Heart right ventricle (tissue), 16 donors: ENCODE measurements at regions not wholly inside any gene's neighbourhood (a gene's known extent, or its start where the extent isn't known, plus 50 kb on each side); places are given as distances from the start of the nearest gene placed in this dataset.
A peak's percentile ranks its signal among the peaks of the same experiment; 100 is the strongest.

Experiments
- ATAC-seq, 8 donors: fragments of 200-7000 bp; cut with Tn5 transposase; one replicate each; pipeline ENCODE4 v1.9.1; 2020; ENCODE audit warnings: mild to moderate bottlenecking in 8 of 8, moderate library complexity in 8 of 8, moderate number of reproducible peaks in 1 of 8
- DNase-seq, 2 donors: peaks; one replicate each; pipeline ENCODE4 v3.0.0-alpha.2; 2020
- H3K27ac ChIP-seq, 10 donors: fragments of 200-600 bp; sonication (generic) in 2 of 10; one replicate each; pipeline versions ENCODE4 v1.5.0 to v1.8.0; 2020 to 2022; ENCODE audit warnings: mild to moderate bottlenecking in 3 of 10
- H3K27me3 ChIP-seq, 7 donors: fragments of 200-600 bp; one replicate each; pipeline ENCODE4 v1.8.0; 2021 to 2022; ENCODE audit warnings: mild to moderate bottlenecking in 2 of 7
- H3K36me3 ChIP-seq, 9 donors: fragments of 200-600 bp; sonication (generic) in 1 of 9; one replicate each; pipeline versions ENCODE4 v1.5.0 to v1.8.0; 2020 to 2022; ENCODE audit warnings: mild to moderate bottlenecking in 2 of 9
- H3K4me1 ChIP-seq, 9 donors: fragments of 200-600 bp; sonication (generic) in 1 of 9; one replicate each; pipeline versions ENCODE4 v1.5.0 to v1.8.0; 2020 to 2022; ENCODE audit warnings: mild to moderate bottlenecking in 4 of 9
- H3K4me3 ChIP-seq, 10 donors: fragments of 200-600 bp; sonication (generic) in 2 of 10; one replicate each; pipeline versions ENCODE4 v1.5.0 to v1.8.0; 2020 to 2022; ENCODE audit warnings: mild to moderate bottlenecking in 7 of 10, moderate library complexity in 2 of 10
- H3K9me3 ChIP-seq, 11 donors: fragments of 200-600 bp in 10 of 11; sonication (generic) in 2 of 11; one replicate each; pipeline versions ENCODE4 v1.5.0 to v1.8.0; 2013 to 2022; ENCODE audit warnings: mild to moderate bottlenecking in 2 of 11, control low read depth in 1 of 11, moderate library complexity in 1 of 11
- WGBS, 2 donors: extraction: QIAGEN DNeasy Blood & Tissue Kit; methylation state at CpG; one replicate each; pipeline ENCODE4 v1.1.7; 2013; ENCODE audit warnings: inconsistent platforms in 1 of 2; 5-methylcytosine and 5-hydroxymethylcytosine counted together
- intact Hi-C, 10 donors: fragments of 100-400 bp; cut with DNase I; formaldehyde crosslinking; loops; one replicate each; pipeline versions ENCODE4 v1.11.1 to v1.14.2; 2022
- TF ChIP-seq, protein P1 (sequence below), 9 donors: fragments of 200-600 bp; sonication (generic) in 2 of 9; IDR thresholded peaks; one replicate each; pipeline versions ENCODE4 v1.5.0 to v1.8.0; 2021 to 2022; ENCODE audit warnings: antibody characterized with exemption in 9 of 9, mild to moderate bottlenecking in 5 of 9, moderate library complexity in 1 of 9
- donor health status: Arrhythmogenic right ventricular cardiomyopathy.
- donor health status: ischemic (EF 13 %, LVEDD 7.1; RV severe dilation, severe dysfunction).
- donor health status: healthy with polysubstance abuse.
- donor health status: DM: no; HTN: yes; CAD: no.
- donor health status: DM: no; HTN: no; CAD: no.
- donor health status: ischemic (EF 25% LVEDD 6.9; RV normal size, moderate dysfunction).
- donor health status: ischemic (EF 25% LVEDD 5.7; RV mildly dilated, moderate dysfunction).
- donor health status: healthy.
- donor health status: DM: yes; HTN: yes; CAD: no.
- donor health status: Ischemic cardiomyopathy.
- donor health status: ischemic (EF 35%, LVEDD 5.7; RV mildly dilated, moderate dysfunction).
- donor health status: nonischemic (EF 11% LVEDD 7.7; RV severe dilation, severe dysfunction).
- donor health status: DM: yes; HTN: yes; CAD: no.
- donor health status: PGD.
- donor health status: ischemic (EF 29% LVEDD 5.4; RV normal size, mild dysfunction).
- donor health status: nonischemic (EF 23%, LVEDD 6.1; RV moderate dilation, normal function).

DNA sequence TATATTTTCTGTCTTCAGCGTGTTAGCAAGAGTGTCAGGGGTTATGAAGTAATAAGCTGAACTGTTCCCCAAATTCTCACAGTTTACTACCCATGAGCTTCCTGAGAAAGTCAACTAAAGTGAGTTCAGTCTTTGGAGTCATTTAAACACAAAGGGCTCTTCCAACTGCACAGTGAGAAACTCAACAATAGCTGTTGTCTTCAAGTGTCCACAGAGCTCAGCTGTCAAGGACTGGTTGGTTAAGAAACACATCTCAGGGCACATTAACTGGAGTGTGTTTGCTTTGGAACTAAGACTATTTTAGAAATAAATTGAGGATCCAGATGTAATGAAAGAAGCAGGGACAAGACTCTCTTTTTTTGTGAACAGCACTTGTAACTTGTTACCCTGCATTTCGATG, 241.4 kb upstream of the SOX4 start:
- Histone ChIP-seq H3K4me1 (peaks cover 0 to 13% (median 4%) of the 10 kb centered on the region in 9 donors), H3K27ac (no peak overlapping the region), H3K9me3 (no peaks in the 10 kb centered on the region), H3K4me3 (no peak overlapping the region), H3K36me3 (no peaks in the 10 kb centered on the region), H3K27me3 (no peaks in the 10 kb centered on the region)
- TF ChIP-seq, protein P1, sequence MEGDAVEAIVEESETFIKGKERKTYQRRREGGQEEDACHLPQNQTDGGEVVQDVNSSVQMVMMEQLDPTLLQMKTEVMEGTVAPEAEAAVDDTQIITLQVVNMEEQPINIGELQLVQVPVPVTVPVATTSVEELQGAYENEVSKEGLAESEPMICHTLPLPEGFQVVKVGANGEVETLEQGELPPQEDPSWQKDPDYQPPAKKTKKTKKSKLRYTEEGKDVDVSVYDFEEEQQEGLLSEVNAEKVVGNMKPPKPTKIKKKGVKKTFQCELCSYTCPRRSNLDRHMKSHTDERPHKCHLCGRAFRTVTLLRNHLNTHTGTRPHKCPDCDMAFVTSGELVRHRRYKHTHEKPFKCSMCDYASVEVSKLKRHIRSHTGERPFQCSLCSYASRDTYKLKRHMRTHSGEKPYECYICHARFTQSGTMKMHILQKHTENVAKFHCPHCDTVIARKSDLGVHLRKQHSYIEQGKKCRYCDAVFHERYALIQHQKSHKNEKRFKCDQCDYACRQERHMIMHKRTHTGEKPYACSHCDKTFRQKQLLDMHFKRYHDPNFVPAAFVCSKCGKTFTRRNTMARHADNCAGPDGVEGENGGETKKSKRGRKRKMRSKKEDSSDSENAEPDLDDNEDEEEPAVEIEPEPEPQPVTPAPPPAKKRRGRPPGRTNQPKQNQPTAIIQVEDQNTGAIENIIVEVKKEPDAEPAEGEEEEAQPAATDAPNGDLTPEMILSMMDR (IDR thresholded peaks at IDR 0.05): no peak
- WGBS, 2 donors: 95 to 100% methylated on average over 2 of the region's 2 CpGs
- intact Hi-C loops: loop anchor here in 1 of 10 donors (5.0 kb wide), 1 partner anchor 230 kb away; no protein-coding TSS in a partner anchor
- DNase-seq: no peak
- no peak for ATAC-seq

GRCh38 chr6:21354805-21355238, 238.7 kb upstream of the SOX4 start:
- Histone ChIP-seq H3K4me1 (no peaks in the 10 kb centered on the region), H3K27ac (no peak overlapping the region), H3K9me3 (no peaks in the 10 kb centered on the region), H3K4me3 (no peak overlapping the region), H3K36me3 (no peaks in the 10 kb centered on the region), H3K27me3 (no peaks in the 10 kb centered on the region)
- TF ChIP-seq, protein P1 (IDR thresholded peaks at IDR 0.05): no peak
- ATAC-seq: peak in 1 of 8 donors; percentile 56
- WGBS, 2 donors: 42 to 57% methylated on average over 3 of the region's 3 CpGs
- intact Hi-C loops: loop anchor here in 1 of 10 donors (5.0 kb wide), 1 partner anchor 227 kb away; no protein-coding TSS in a partner anchor
- no peak for DNase-seq

DNA sequence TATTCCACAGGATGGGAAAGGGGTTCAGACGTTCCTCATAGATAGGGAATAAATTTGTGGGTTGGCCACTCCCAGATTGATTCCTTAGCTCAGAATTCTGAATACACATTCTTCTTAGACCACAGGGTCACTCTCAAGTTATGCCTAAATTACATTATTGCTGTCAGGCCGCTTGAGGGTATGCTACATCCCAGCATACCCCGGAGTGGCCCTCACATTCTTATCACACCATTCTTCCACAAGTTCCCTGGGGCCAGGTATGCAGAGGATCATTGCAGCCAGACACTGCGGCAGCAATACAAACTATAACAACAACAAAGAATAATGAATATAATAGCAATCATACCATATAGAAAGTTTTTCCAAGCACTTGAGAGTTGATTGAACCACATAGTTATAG, 237.9 kb upstream of the SOX4 start:
- H3K9me3 ChIP-seq: no peaks in the 10 kb centered on the region
- DNase-seq (no peak), ATAC-seq (no peak)
- TF ChIP-seq, protein P1 (IDR thresholded peaks at IDR 0.05): no peak
- WGBS, 2 donors: 87 to 91% methylated on average over 4 of the region's 4 CpGs
- H3K36me3 ChIP-seq: no peaks in the 10 kb centered on the region
- H3K27ac ChIP-seq: no peak overlapping the region
- intact Hi-C loops: no loop called here
- no peaks in the 10 kb centered on the region for H3K4me1 ChIP-seq
- H3K4me3 ChIP-seq: no peak overlapping the region
- H3K27me3 ChIP-seq: no peaks in the 10 kb centered on the region

GRCh38 chr6:21357262-21357661, 236.3 kb upstream of the SOX4 start:
- ATAC-seq: no peak
- TF ChIP-seq, protein P1 (IDR thresholded peaks at IDR 0.05): no peak
- Histone ChIP-seq H3K27me3 (no peaks in the 10 kb centered on the region), H3K4me3 (no peak overlapping the region), H3K27ac (no peak overlapping the region), H3K36me3 (no peaks in the 10 kb centered on the region), H3K4me1 (no peaks in the 10 kb centered on the region), H3K9me3 (no peaks in the 10 kb centered on the region)
- intact Hi-C loops: no loop called here
- DNase-seq: no peak
- WGBS, 2 donors: 61 to 62% methylated on average over 8 of the region's 8 CpGs
